ENCODE measurements at regions not wholly inside any gene's neighbourhood (a gene's known extent, or its start where the extent isn't known, plus 50 kb on each side); places are given as distances from the start of the nearest gene placed in this dataset.
A peak's percentile ranks its signal among the peaks of the same experiment; 100 is the strongest.
"Not testable (repeated sequence)": the region's sequence is repeated elsewhere in the genome, so short reads cannot be mapped to it uniquely, and the experiment has no call there.

DNA sequence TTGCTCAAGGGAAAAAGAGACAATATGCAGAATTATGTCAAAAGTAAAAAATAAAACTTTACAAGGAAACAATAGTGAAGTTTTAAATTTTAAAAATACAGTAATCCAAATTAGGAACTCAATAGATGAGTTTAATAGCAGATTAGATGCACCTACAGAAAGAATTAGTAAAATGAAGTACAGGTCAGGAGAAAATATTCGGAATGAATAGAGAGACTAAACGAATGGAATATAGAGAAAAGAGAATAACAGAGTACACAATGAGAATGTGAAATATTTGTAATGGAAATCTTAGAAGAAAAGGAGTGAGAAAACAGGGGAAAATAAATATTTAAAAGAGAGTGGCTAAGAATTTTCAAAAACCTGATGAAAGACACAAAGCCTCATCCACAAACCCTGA, 275.7 kb upstream of the MMADHC start:
- DNase-seq (ENCODE audit: extremely low read depth, low read depth) = no peak
- TF ChIP-seq, protein P1, sequence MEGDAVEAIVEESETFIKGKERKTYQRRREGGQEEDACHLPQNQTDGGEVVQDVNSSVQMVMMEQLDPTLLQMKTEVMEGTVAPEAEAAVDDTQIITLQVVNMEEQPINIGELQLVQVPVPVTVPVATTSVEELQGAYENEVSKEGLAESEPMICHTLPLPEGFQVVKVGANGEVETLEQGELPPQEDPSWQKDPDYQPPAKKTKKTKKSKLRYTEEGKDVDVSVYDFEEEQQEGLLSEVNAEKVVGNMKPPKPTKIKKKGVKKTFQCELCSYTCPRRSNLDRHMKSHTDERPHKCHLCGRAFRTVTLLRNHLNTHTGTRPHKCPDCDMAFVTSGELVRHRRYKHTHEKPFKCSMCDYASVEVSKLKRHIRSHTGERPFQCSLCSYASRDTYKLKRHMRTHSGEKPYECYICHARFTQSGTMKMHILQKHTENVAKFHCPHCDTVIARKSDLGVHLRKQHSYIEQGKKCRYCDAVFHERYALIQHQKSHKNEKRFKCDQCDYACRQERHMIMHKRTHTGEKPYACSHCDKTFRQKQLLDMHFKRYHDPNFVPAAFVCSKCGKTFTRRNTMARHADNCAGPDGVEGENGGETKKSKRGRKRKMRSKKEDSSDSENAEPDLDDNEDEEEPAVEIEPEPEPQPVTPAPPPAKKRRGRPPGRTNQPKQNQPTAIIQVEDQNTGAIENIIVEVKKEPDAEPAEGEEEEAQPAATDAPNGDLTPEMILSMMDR (IDR thresholded peaks at IDR 0.05; ENCODE audit: low read depth, low read length) = no peak

- TF ChIP-seq, protein P1 (IDR thresholded peaks at IDR 0.05; ENCODE audit: low read depth, low read length) = no peak
- DNase-seq (ENCODE audit: extremely low read depth, low read depth) = no peak
Observed at GRCh38 chr2:149861034-149861433, 273.5 kb upstream of the MMADHC start.

GRCh38 chr2:149860276-149860921, 272.8 kb upstream of the MMADHC start:
- TF ChIP-seq, protein P1 (IDR thresholded peaks at IDR 0.05; ENCODE audit: low read depth, low read length) = no peak
- peak; percentile 79 for DNase-seq (ENCODE audit: extremely low read depth, low read depth)

GRCh38 chr2:149858901-149859634, 271.5 kb upstream of the MMADHC start:
- TF ChIP-seq, protein P1 (IDR thresholded peaks at IDR 0.05; ENCODE audit: low read depth, low read length) = no peak
- DNase-seq (ENCODE audit: extremely low read depth, low read depth) = no peak

GRCh38 chr2:149858216-149858615, 270.6 kb upstream of the MMADHC start:
- TF ChIP-seq, protein P1 (IDR thresholded peaks at IDR 0.05; ENCODE audit: low read depth, low read length) = no peak
- no peak for DNase-seq (ENCODE audit: extremely low read depth, low read depth)

GRCh38 chr2:149857344-149857743, 269.8 kb upstream of the MMADHC start:
- DNase-seq (ENCODE audit: extremely low read depth, low read depth) = no peak
- TF ChIP-seq, protein P1 (IDR thresholded peaks at IDR 0.05; ENCODE audit: low read depth, low read length) = no peak

- DNase-seq (ENCODE audit: extremely low read depth, low read depth) = not testable (repeated sequence)
Observed at GRCh38 chr2:149855859-149856258, 268.3 kb upstream of the MMADHC start.
